Keratinocyte (primary cell): ENCODE measurements at regions not wholly inside any gene's neighbourhood (a gene's known extent, or its start where the extent isn't known, plus 50 kb on each side); places are given as distances from the start of the nearest gene placed in this dataset.

Experiments used
- DNase-seq: peaks from one replicate; pipeline ENCODE4 v3.0.0-alpha.2; 2011; ENCODE audit warnings: low read depth, missing footprints, low spot score
- FAIRE-seq: peaks from 2 replicates; lab custom pipeline; 2011; peaks lifted over from hg19 to GRCh38; lab: Jason Lieb, UNC
- H2AFZ ChIP-seq: 2 replicates; pipeline ENCODE4 v1.6.0; 2012; ENCODE audit warnings: low read length, control low read depth, inconsistent platforms; ENCODE audit not compliant: control insufficient read depth
- H3K27ac ChIP-seq: 2 replicates; pipeline ENCODE4 v1.5.1; 2011; ENCODE audit warnings: low read length; ENCODE audit not compliant: control insufficient read depth, insufficient read depth
- H3K27me3 ChIP-seq: 3 replicates; pipeline ENCODE4 v1.6.0; 2011; ENCODE audit warnings: low read length; ENCODE audit not compliant: control insufficient read depth, insufficient read depth; ENCODE audit errors: extremely low read depth
- H3K36me3 ChIP-seq, 2 experiments: 2 replicates in 1 of 2; 3 replicates in 1 of 2; pipeline ENCODE4 v1.5.1; 2011; ENCODE audit warnings: low read length in 2 of 2, mild to moderate bottlenecking in 1 of 2; ENCODE audit not compliant: control insufficient read depth in 2 of 2, insufficient read depth in 2 of 2; ENCODE audit errors: extremely low read depth in 1 of 2
- H3K4me1 ChIP-seq: 3 replicates; pipeline ENCODE4 v1.5.1; 2011; ENCODE audit warnings: low read length; ENCODE audit not compliant: control insufficient read depth, insufficient read depth; ENCODE audit errors: extremely low read depth
- H3K4me2 ChIP-seq: 3 replicates; pipeline ENCODE4 v1.6.0; 2011; ENCODE audit warnings: low read depth, low read length; ENCODE audit not compliant: control insufficient read depth, insufficient read depth; ENCODE audit errors: extremely low read depth
- H3K4me3 ChIP-seq, 3 experiments: fragments of 200-600 bp in 1 of 3; sonication (generic) in 1 of 3; 2 replicates in 2 of 3; 3 replicates in 1 of 3; pipeline ENCODE4 v1.5.1; 2011 to 2016; ENCODE audit warnings: low read length in 3 of 3, mild to moderate bottlenecking in 3 of 3, control low read depth in 2 of 3, inconsistent platforms in 1 of 3, low read depth in 1 of 3, mixed read lengths in 1 of 3, mixed run types in 1 of 3, moderate library complexity in 1 of 3; ENCODE audit not compliant: control insufficient read depth in 2 of 3, insufficient read depth in 2 of 3; ENCODE audit errors: extremely low read depth in 1 of 3
- H3K79me2 ChIP-seq: 2 replicates; pipeline ENCODE4 v1.6.0; 2012; ENCODE audit warnings: low read length; ENCODE audit not compliant: control insufficient read depth, insufficient read depth
- H3K9ac ChIP-seq: 3 replicates; pipeline ENCODE4 v1.6.0; 2011; ENCODE audit warnings: low read length; ENCODE audit not compliant: control insufficient read depth, insufficient read depth; ENCODE audit errors: extremely low read depth
- H3K9me1 ChIP-seq: 3 replicates; pipeline ENCODE4 v1.6.0; 2011; ENCODE audit warnings: low read length; ENCODE audit not compliant: control insufficient read depth, insufficient read depth; ENCODE audit errors: extremely low read depth
- H3K9me3 ChIP-seq: 2 replicates; pipeline ENCODE4 v1.5.1; 2012; ENCODE audit warnings: low read depth, low read length; ENCODE audit not compliant: control insufficient read depth
- H4K20me1 ChIP-seq: 3 replicates; pipeline ENCODE4 v1.6.0; 2011; ENCODE audit warnings: low read length; ENCODE audit not compliant: control insufficient read depth, insufficient read depth; ENCODE audit errors: extremely low read depth
- EZH2 ChIP-seq: IDR thresholded peaks from one replicate; pipeline ENCODE4 v1.6.1; 2012; ENCODE audit warnings: inconsistent platforms, mild to moderate bottlenecking, low read length, moderate library complexity
- dilution Hi-C: fragments of 300-500 bp; cut with MboI; formaldehyde crosslinking; loops from one replicate; pipeline ENCODE4 v1.7.0; 2020; ENCODE audit warnings: low sequenced_read_pairs; ENCODE audit not compliant: extremely low pct_ligation_motif_present
- TF ChIP-seq, protein P1 (sequence below), 3 experiments: IDR thresholded peaks in 1 of 3; conservative IDR thresholded peaks in 1 of 3; optimal IDR thresholded peaks in 1 of 3; 2 replicates in 2 of 3; 3 replicates in 1 of 3; pipeline versions ENCODE3 to v1.5.1; 2011; ENCODE audit warnings: low read length in 3 of 3, mild to moderate bottlenecking in 3 of 3, moderate library complexity in 2 of 3, control low read depth in 1 of 3, inconsistent platforms in 1 of 3; ENCODE audit not compliant: insufficient read depth in 2 of 3; ENCODE audit errors: extremely low read depth in 1 of 3

GRCh38 chr3:83655083-83655482 lies 1303.7 kb upstream of the CADM2 start:
- Histone ChIP-seq H3K4me3 (no peak overlapping the region), H2AFZ (no peak overlapping the region), H4K20me1 (no peaks in the 10 kb centered on the region), H3K27ac (no peak overlapping the region), H3K4me1 (no peaks in the 10 kb centered on the region), H3K4me2 (no peak overlapping the region), H3K27me3 (no peaks in the 10 kb centered on the region), H3K79me2 (no peaks in the 10 kb centered on the region), H3K9me1 (no peaks in the 10 kb centered on the region), H3K9ac (no peak overlapping the region), H3K9me3 (no peaks in the 10 kb centered on the region), H3K36me3 (no peaks in the 10 kb centered on the region)
- DNase-seq = no peak
- dilution Hi-C loops = no loop called here
- no peak for FAIRE-seq
- TF ChIP-seq, protein P1, sequence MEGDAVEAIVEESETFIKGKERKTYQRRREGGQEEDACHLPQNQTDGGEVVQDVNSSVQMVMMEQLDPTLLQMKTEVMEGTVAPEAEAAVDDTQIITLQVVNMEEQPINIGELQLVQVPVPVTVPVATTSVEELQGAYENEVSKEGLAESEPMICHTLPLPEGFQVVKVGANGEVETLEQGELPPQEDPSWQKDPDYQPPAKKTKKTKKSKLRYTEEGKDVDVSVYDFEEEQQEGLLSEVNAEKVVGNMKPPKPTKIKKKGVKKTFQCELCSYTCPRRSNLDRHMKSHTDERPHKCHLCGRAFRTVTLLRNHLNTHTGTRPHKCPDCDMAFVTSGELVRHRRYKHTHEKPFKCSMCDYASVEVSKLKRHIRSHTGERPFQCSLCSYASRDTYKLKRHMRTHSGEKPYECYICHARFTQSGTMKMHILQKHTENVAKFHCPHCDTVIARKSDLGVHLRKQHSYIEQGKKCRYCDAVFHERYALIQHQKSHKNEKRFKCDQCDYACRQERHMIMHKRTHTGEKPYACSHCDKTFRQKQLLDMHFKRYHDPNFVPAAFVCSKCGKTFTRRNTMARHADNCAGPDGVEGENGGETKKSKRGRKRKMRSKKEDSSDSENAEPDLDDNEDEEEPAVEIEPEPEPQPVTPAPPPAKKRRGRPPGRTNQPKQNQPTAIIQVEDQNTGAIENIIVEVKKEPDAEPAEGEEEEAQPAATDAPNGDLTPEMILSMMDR (optimal IDR thresholded peaks at IDR 0.05 in 1 of 3, IDR thresholded peaks at IDR 0.05 in 1 of 3, conservative IDR thresholded peaks at IDR 0.05 in 1 of 3; ENCODE audit: extremely low read depth in 1 of 3, insufficient read depth in 2 of 3, low read length in 3 of 3) = no peak
- TF ChIP-seq EZH2 = no peak

DNA sequence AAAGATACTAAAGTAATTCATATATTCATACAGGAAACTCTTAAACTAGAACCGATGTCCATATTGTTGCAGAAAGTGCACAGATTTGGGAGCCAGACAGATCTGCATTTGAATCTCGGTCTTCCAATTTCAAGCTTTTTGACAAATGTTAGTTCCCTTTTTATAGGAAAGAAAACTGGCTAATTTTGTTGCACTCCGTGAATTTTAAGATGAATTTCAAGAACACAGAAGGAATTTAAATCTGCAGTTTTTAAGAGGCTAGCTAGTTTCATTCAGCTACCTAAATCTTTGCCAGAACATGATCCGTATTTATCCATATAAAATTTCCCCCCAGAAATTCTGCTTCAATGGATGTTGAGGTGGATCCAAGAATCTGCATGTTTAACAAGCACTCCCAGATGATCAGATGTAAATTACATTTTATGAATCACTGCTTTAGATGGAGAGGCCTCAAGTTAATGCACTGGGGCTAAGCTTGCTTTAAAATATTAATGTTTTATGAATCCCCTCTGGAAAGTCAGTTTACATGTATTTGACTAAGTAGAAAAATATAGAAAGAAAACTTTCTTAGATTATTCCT lies 1296.3 kb upstream of the CADM2 start:
- Histone ChIP-seq H3K79me2 (no peaks in the 10 kb centered on the region), H3K9me1 (no peaks in the 10 kb centered on the region), H3K4me3 (no peak overlapping the region), H3K4me1 (no peaks in the 10 kb centered on the region), H3K4me2 (no peak overlapping the region), H3K9me3 (no peaks in the 10 kb centered on the region), H3K27ac (no peak overlapping the region), H3K9ac (no peak overlapping the region), H2AFZ (no peak overlapping the region), H4K20me1 (no peaks in the 10 kb centered on the region), H3K36me3 (no peaks in the 10 kb centered on the region), H3K27me3 (no peaks in the 10 kb centered on the region)
- no peak for TF ChIP-seq EZH2
- TF ChIP-seq, protein P1 (optimal IDR thresholded peaks at IDR 0.05 in 1 of 3, IDR thresholded peaks at IDR 0.05 in 1 of 3, conservative IDR thresholded peaks at IDR 0.05 in 1 of 3; ENCODE audit: extremely low read depth in 1 of 3, insufficient read depth in 2 of 3, low read length in 3 of 3) = no peak
- no peak for FAIRE-seq
- dilution Hi-C loops = no loop called here
- no peak for DNase-seq
